Central memory CD4-positive, alpha-beta T cell (primary cell): ENCODE measurements at regions not wholly inside any gene's neighbourhood (a gene's known extent, or its start where the extent isn't known, plus 50 kb on each side); places are given as distances from the start of the nearest gene placed in this dataset.
"Not testable (repeated sequence)": the region's sequence is repeated elsewhere in the genome, so short reads cannot be mapped to it uniquely, and the experiment has no call there.

Source experiments
- DNase-seq: peaks from one replicate; pipeline ENCODE4 v3.0.0; 2022

DNA sequence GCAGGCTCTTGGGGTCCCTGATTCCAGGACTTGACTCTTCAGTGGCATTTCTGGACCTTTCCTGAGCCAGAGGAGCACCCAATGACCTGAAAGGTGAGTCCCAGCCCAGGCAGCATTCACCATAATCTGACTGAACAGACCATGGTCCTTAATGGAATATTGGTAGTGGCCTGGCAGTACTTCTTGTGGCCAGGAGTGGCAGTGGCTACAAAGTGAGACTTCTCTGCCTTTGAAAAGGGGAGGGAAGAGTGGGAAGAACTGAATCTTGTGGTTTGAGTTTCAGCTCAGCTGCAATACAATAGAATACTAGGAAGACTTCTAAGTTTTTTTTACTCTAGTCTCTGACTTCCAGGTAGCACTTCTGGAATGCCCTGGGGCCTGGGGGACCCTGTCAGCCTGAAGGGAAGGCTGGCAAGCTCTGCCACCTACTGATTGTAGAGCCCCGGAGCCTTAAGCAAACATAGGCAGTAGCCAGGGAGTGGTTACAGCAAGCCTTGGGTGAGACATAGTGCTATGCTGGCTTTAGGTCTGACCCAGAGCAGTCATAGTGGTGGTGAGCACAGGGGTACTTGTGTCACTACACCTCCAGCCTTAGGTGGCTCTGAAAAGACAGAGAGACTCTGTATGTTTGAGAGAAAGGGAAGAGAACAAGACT, 674.2 kb upstream of the MANEA start:
- no peak for DNase-seq

DNA sequence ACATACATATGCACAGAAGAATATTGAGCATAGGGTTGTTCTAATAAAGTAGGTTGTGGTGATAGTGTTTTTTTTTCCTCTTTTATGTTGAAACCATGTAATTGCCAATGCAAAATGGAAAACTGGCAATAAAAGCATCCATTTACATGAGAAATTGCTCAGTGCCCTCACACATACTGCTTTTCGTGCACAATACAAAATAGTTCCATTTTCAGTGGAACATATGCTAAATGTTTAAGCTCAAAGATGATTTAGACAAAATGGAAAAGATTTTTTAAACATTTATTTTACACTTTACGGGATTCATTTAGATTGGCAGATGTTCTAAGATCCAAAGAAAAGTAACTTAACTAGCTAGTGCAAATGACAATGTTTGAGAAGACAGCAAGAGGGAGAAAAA, 678.1 kb upstream of the MANEA start:
- DNase-seq = no peak

GRCh38 chr6:94894300-94894699, 683.0 kb upstream of the MANEA start:
- DNase-seq = no peak

GRCh38 chr6:94893327-94893726, 684.0 kb upstream of the MANEA start:
- no peak for DNase-seq

DNA sequence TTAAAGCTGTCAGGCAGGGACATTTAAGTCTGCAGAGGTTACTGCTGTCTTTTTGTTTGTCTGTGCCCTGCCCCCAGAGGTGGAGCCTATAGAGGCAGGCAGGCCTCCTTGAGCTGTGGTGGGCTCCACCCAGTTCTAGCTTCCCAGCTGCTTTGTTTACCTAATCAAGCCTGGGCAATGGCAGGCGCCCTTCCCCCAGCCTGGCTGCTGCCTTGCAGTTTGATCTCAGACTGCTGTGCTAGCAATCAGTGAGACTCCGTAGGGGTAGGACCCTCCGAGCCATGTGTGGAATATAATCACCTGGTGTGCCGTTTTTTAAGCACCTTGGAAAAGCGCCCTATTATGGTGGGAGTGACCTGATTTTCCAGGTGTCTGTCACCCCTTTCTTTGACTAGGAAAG, 703.5 kb upstream of the MANEA start:
- DNase-seq = not testable (repeated sequence)

GRCh38 chr6:94862112-94862511, 715.2 kb upstream of the MANEA start:
- DNase-seq = no peak

- no peak for DNase-seq
These were observed 717.4 kb upstream of the MANEA start for GRCh38 chr6:94859924-94860323.

DNA sequence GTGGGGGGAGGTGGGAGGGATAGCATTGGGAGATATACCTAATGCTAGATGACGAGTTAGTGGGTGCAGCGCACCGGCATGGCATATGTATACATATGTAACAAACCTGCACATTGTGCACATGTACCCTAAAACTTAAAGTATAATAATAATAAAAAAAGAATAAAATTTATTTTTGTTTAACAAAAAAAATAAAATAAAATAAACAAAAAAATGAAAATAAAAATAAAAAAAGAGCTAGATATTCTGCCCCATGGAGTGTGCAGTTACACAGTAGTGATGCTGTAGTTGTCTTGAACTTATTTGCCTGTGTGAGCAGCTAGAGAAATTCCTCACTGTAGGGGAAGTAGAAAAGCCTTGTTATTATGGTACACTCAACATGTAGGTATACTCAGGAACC, 720.3 kb upstream of the MANEA start:
- not testable (repeated sequence) for DNase-seq

GRCh38 chr6:94851329-94851728, 726.0 kb upstream of the MANEA start:
- not testable (repeated sequence) for DNase-seq

DNA sequence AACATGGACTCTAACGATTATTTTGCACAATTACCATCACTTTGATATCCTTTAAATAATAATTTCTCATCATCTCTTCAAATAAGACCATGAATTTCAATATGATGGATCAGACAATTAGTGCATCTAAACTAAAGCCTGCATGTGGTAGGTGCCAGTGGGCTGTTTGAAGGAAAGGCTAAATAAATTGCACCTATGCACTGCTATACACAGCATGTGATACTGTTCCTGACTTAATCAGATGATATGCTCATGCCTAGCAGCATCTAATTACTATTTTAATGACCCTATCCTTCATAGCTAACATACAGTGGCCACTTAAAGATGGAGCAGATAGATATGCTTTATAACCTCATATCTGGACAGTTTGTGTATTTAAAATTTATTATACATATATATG, 731.6 kb upstream of the MANEA start:
- no peak for DNase-seq

DNA sequence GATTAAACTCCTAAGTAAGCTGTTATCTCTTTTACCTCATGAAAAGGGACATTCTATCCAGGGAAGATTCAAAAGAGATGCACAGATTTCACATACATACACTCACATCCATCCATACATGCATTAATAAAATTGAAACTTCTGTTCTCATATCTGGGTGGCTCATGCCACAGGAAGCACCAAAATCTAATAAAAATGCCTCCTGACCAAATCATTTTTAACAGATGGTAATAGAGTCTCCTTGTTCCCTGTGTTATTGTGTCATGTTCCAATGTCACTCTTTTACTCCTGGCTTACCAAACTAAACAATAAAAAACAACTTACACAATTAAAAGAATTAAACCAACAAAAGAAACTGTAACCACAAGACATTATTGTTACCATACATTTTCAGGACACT, 742.1 kb upstream of the MANEA start:
- DNase-seq = no peak

DNA sequence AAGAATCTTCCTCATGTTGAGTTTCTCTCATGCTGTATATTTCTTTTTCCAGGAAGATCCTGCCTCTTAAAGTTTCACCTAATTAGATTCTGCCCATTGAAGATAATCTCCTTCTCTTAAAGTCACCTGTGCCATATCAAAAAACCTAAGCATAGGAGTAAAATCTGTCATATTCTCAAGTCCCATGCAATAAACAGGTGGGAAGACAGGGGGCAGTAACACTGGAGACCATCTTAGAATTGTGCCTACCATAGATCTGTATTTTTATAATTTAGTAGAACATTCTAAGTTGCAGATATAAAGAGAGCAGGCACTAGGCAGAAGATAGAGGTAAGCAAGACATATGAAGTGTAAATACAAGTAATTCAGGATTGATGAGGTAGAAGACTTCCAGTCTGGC, 763.5 kb upstream of the MANEA start:
- no peak for DNase-seq

GRCh38 chr6:94801344-94801743, 776.0 kb upstream of the MANEA start:
- DNase-seq = no peak

DNA sequence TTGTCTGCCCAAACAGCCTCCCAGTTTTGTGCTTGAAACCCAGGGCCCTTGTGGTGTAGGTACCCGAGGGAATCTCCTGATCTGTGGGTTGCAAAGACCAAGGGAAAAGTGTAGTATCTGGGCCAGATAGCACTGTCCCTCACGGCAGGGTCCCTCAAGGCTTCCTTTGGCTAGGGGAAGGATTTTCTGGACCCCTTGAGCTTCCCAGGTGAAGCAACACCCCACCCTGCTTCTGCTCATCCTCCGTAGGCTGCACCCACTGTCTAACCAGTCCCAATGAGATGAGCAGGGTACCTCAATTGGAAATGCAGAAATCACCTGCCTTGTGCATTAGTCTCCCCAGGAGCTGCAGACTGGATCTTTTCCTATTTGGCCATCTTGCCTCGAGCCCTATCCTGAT, 791.8 kb upstream of the MANEA start:
- no peak for DNase-seq

- DNase-seq = peak; percentile 12
These were observed 792.3 kb upstream of the MANEA start for GRCh38 chr6:94785081-94785480.

GRCh38 chr6:94769197-94769596, 808.1 kb upstream of the MANEA start:
- no peak for DNase-seq

- no peak for DNase-seq
These were observed 825.5 kb upstream of the MANEA start for GRCh38 chr6:94751641-94752329.

GRCh38 chr6:94736236-94736635, 841.1 kb upstream of the MANEA start:
- DNase-seq = no peak

- DNase-seq = no peak
These were observed 842.1 kb upstream of the MANEA start for GRCh38 chr6:94735270-94735669.

GRCh38 chr6:94734751-94735150, 842.6 kb upstream of the MANEA start:
- DNase-seq = no peak

- no peak for DNase-seq
These were observed 844.3 kb upstream of the MANEA start for GRCh38 chr6:94733066-94733465.

GRCh38 chr6:94727710-94728109, 849.6 kb upstream of the MANEA start:
- DNase-seq = no peak

DNA sequence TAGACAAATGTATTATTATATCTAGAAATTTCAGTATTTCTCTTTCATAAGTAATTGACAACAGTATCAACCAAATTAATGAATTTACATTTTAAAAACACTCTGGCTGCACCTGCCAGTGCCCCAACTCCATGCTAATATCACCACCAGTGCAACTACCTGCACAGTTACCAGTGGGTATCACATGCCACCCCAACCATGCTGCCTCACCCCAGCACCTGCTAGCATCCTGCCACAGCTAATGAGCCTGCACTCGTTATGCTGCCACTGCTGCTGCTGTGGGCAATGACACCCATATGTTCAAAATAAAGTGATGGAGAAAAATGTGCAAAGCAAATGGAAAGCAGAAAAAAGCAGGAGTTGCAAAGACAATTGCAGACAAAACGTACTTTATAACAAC, 855.9 kb upstream of the MANEA start:
- no peak for DNase-seq

GRCh38 chr6:94713446-94713845, 863.9 kb upstream of the MANEA start:
- DNase-seq = no peak

- no peak for DNase-seq
These were observed 878.6 kb upstream of the MANEA start for GRCh38 chr6:94698773-94699172.
